ENCODE measurements at regions not wholly inside any gene's neighbourhood (a gene's known extent, or its start where the extent isn't known, plus 50 kb on each side); places are given as distances from the start of the nearest gene placed in this dataset.

DNA sequence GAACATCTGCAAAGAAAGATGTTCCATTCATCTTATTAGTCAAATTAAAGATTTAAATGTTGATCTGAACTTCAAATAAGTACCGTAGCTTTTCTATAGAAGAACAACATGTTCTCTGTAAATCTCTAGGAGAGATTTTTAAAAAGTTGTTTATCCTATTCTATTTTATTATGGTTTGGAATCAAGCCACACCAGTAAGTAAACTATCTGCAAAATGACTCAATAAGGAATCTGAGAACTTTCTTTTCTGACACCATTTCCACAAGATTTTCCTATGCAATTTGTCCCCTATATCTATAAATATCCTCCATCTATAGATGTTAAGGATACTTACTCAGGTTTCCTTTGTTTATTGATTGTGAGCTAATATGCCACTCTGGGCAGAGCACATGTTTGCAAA, 736.6 kb downstream of the CBLN2 start:
- TF ChIP-seq POLR2A (IDR thresholded peaks at IDR 0.05) (no peak), CTCF (IDR thresholded peaks at IDR 0.05 in 4 of 5, conservative IDR thresholded peaks at IDR 0.05 in 1 of 5) (no peak)
- Histone ChIP-seq H3K27ac (no peak overlapping the region), H3K9me3 (no peaks in the 10 kb centered on the region), H3K27me3 (no peaks in the 10 kb centered on the region), H3K4me3 (no peak overlapping the region), H3K36me3 (no peaks in the 10 kb centered on the region), H3K4me1 (no peaks in the 10 kb centered on the region)
- DNase-seq = no peak
- no peak for ATAC-seq
- intact Hi-C loops (cut with DNase I; ENCODE audit: low total_unique reads) = no loop called here
- in situ Hi-C loops (cut with MboI; ENCODE audit: low sequenced_read_pairs in 4 of 4) = no loop called here

DNA sequence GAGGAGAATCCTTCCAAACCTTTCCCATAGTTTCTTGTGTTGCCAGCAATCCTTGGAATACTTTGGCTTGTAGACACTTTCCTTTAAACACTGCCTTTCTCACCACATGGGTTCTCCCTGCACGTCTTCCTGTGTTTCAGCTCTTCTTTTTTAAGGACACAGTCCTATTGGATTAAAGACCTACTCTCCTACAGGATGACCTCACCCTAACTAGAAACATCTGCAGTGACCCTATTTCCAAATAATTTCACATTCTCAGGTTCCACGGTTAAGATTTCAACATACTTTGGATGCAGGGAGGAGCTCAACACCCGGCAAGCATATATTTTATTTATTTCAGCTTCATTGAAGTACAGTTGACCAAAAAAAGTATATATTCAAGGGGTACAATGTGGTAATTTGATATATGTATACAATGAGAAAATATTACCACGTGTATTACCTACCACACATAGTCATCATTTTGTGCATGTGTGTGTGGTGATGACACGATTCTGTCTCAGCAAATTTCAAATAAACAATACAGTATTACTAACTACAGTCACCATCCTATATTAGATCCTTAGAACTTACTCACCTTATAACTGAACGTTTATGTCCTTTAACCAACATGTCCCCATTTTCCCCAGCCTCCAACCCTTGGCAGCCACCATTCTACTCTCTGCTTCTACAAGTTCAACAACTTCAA, 745.0 kb downstream of the CBLN2 start:
- ATAC-seq (no peak), DNase-seq (no peak)
- Histone ChIP-seq H3K4me1 (no peaks in the 10 kb centered on the region), H3K27me3 (no peaks in the 10 kb centered on the region), H3K36me3 (no peaks in the 10 kb centered on the region), H3K9me3 (no peaks in the 10 kb centered on the region), H3K27ac (no peak overlapping the region), H3K4me3 (no peak overlapping the region)
- in situ Hi-C loops (cut with MboI; ENCODE audit: low sequenced_read_pairs in 4 of 4) = no loop called here
- no peak for TF ChIP-seq CTCF (IDR thresholded peaks at IDR 0.05 in 4 of 5, conservative IDR thresholded peaks at IDR 0.05 in 1 of 5)
- no peak for TF ChIP-seq POLR2A (IDR thresholded peaks at IDR 0.05)
- intact Hi-C loops (cut with DNase I; ENCODE audit: low total_unique reads) = no loop called here

DNA sequence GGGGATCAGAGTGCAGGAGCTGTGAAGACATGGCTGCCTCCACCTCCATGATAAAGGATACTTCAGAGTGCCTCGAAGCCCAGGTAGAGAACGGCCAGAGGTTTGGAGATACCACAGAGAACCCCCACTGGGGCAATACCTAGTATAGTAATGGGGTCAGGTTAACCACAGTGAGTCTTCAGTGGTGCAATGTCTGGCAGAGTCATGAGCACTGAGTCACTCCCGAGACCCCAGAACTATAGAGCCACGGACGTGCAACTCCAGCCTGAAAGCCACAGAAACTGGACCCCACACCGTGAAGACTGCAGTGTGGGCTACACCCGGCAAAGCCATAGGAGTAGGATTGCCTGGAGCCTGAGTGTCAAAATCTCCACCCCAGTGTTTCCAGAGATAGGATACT, 746.6 kb downstream of the CBLN2 start:
- H3K36me3 ChIP-seq = no peaks in the 10 kb centered on the region
- ATAC-seq (no peak), DNase-seq (no peak)
- no peak for TF ChIP-seq POLR2A (IDR thresholded peaks at IDR 0.05)
- TF ChIP-seq CTCF (IDR thresholded peaks at IDR 0.05 in 4 of 5, conservative IDR thresholded peaks at IDR 0.05 in 1 of 5) = no peak
- H3K27ac ChIP-seq = no peak overlapping the region
- intact Hi-C loops (cut with DNase I; ENCODE audit: low total_unique reads) (no loop called here), in situ Hi-C loops (cut with MboI; ENCODE audit: low sequenced_read_pairs in 4 of 4) (no loop called here)
- no peak overlapping the region for H3K4me3 ChIP-seq
- H3K4me1 ChIP-seq = no peaks in the 10 kb centered on the region
- H3K9me3 ChIP-seq = no peaks in the 10 kb centered on the region
- H3K27me3 ChIP-seq = no peaks in the 10 kb centered on the region

DNA sequence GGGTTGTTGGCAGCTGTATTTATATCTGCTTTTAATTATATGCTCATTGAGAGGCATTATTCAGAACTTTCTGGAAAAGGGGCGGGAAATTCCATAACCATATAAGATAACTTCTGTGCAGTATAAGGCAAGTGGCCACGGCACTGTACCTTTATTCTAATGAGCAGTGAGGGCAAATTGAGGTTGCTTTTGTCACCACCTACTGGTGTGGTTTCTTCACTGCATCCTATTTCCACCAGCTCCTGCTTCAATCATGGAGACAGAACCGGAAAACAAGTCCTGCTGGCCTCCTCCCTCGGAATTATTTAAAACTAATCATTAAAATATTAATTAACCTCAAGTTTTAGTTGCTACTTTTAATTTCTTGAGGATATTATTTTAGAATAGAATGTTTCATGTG, 759.4 kb downstream of the CBLN2 start:
- Histone ChIP-seq H3K36me3 (no peaks in the 10 kb centered on the region), H3K4me1 (no peaks in the 10 kb centered on the region), H3K27ac (no peak overlapping the region), H3K4me3 (no peak overlapping the region), H3K9me3 (no peaks in the 10 kb centered on the region), H3K27me3 (no peaks in the 10 kb centered on the region)
- DNase-seq = no peak
- TF ChIP-seq POLR2A (IDR thresholded peaks at IDR 0.05) = no peak
- no peak for TF ChIP-seq CTCF (IDR thresholded peaks at IDR 0.05 in 4 of 5, conservative IDR thresholded peaks at IDR 0.05 in 1 of 5)
- in situ Hi-C loops (cut with MboI; ENCODE audit: low sequenced_read_pairs in 4 of 4) (no loop called here), intact Hi-C loops (cut with DNase I; ENCODE audit: low total_unique reads) (no loop called here)
- ATAC-seq = no peak

DNA sequence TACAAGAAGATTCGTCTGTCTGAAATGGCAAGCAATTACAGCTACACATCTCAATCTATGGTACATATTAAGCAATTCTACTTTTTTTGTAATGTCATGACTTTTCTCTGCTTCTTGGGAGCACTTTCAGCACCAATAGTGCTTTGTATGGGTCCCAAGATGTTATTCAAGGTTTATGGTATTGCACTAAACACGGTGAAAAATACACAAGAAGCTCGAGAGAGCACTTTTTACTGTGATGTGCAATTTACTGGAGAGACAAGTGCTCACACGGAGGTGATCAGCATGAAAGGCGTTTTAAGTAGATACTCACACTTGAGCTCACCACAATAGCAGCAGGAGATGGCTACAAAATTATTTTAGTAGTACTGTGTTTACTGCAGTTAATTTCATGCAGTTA, 783.6 kb downstream of the CBLN2 start:
- Histone ChIP-seq H3K27me3 (no peaks in the 10 kb centered on the region), H3K27ac (no peak overlapping the region), H3K9me3 (no peaks in the 10 kb centered on the region), H3K4me1 (no peaks in the 10 kb centered on the region), H3K4me3 (no peak overlapping the region), H3K36me3 (no peaks in the 10 kb centered on the region)
- TF ChIP-seq POLR2A (IDR thresholded peaks at IDR 0.05) (no peak), CTCF (IDR thresholded peaks at IDR 0.05 in 4 of 5, conservative IDR thresholded peaks at IDR 0.05 in 1 of 5) (no peak)
- ATAC-seq = no peak
- intact Hi-C loops (cut with DNase I; ENCODE audit: low total_unique reads) = no loop called here
- DNase-seq = no peak
- in situ Hi-C loops (cut with MboI; ENCODE audit: low sequenced_read_pairs in 4 of 4) = no loop called here
